ENCODE measurements at regions not wholly inside any gene's neighbourhood (a gene's known extent, or its start where the extent isn't known, plus 50 kb on each side); places are given as distances from the start of the nearest gene placed in this dataset.
A peak's percentile ranks its signal among the peaks of the same experiment; 100 is the strongest.

- Histone ChIP-seq H3K4me2 (ENCODE audit: low read depth, low read length, poor library complexity, severe bottlenecking) (no peak overlapping the region), H3K4me1 (ENCODE audit: low read length) (peaks cover 55% of the 10 kb centered on the region), H4K20me1 (ENCODE audit: insufficient read depth, low read depth, low read length) (no peaks in the 10 kb centered on the region), H2AFZ (ENCODE audit: low read length) (no peak overlapping the region), H3K9ac (ENCODE audit: low read length) (no peak overlapping the region), H3K9me2 (replicated peaks; ENCODE audit: insufficient read depth, low read length) (no peaks in the 10 kb centered on the region), H3K9me3 (ENCODE audit: low read length) (no peaks in the 10 kb centered on the region), H3K27me3 (ENCODE audit: low read length) (no peaks in the 10 kb centered on the region), H3K27ac (ENCODE audit: low read length) (no peak overlapping the region), H3K36me3 (ENCODE audit: insufficient read depth, low read length) (no peaks in the 10 kb centered on the region), H3K4me3 (ENCODE audit: low read length) (no peak overlapping the region), H3K79me2 (ENCODE audit: low read length) (no peaks in the 10 kb centered on the region)
- no peak for DNase-seq
Observed at GRCh38 chr11:112828421-112828820, 132.8 kb upstream of the NCAM1 start.

- Histone ChIP-seq H3K79me2 (ENCODE audit: low read length) (no peaks in the 10 kb centered on the region), H2AFZ (ENCODE audit: low read length) (no peak overlapping the region), H3K4me3 (ENCODE audit: low read length) (no peak overlapping the region), H3K4me1 (ENCODE audit: low read length) (peaks cover 55% of the 10 kb centered on the region), H4K20me1 (ENCODE audit: insufficient read depth, low read depth, low read length) (no peaks in the 10 kb centered on the region), H3K27me3 (ENCODE audit: low read length) (no peaks in the 10 kb centered on the region), H3K9me2 (replicated peaks; ENCODE audit: insufficient read depth, low read length) (no peaks in the 10 kb centered on the region), H3K9ac (ENCODE audit: low read length) (no peak overlapping the region), H3K9me3 (ENCODE audit: low read length) (no peaks in the 10 kb centered on the region), H3K36me3 (ENCODE audit: insufficient read depth, low read length) (no peaks in the 10 kb centered on the region), H3K27ac (ENCODE audit: low read length) (no peak overlapping the region), H3K4me2 (ENCODE audit: low read depth, low read length, poor library complexity, severe bottlenecking) (peak overlapping the region; percentile 20)
- no peak for DNase-seq
Observed at GRCh38 chr11:112829971-112830654, 131.1 kb upstream of the NCAM1 start.

GRCh38 chr11:112831041-112831440 is 130.2 kb upstream of the NCAM1 start:
- no peak for DNase-seq
- Histone ChIP-seq H3K9ac (ENCODE audit: low read length) (no peak overlapping the region), H3K79me2 (ENCODE audit: low read length) (no peaks in the 10 kb centered on the region), H3K27me3 (ENCODE audit: low read length) (no peaks in the 10 kb centered on the region), H3K27ac (ENCODE audit: low read length) (no peak overlapping the region), H3K4me2 (ENCODE audit: low read depth, low read length, poor library complexity, severe bottlenecking) (no peak overlapping the region), H2AFZ (ENCODE audit: low read length) (no peak overlapping the region), H4K20me1 (ENCODE audit: insufficient read depth, low read depth, low read length) (no peaks in the 10 kb centered on the region), H3K9me3 (ENCODE audit: low read length) (no peaks in the 10 kb centered on the region), H3K4me1 (ENCODE audit: low read length) (peaks cover 53% of the 10 kb centered on the region), H3K9me2 (replicated peaks; ENCODE audit: insufficient read depth, low read length) (no peaks in the 10 kb centered on the region), H3K36me3 (ENCODE audit: insufficient read depth, low read length) (no peaks in the 10 kb centered on the region), H3K4me3 (ENCODE audit: low read length) (no peak overlapping the region)

- Histone ChIP-seq H3K4me1 (ENCODE audit: low read length) (peaks cover 44% of the 10 kb centered on the region), H3K9ac (ENCODE audit: low read length) (no peak overlapping the region), H3K27me3 (ENCODE audit: low read length) (no peaks in the 10 kb centered on the region), H4K20me1 (ENCODE audit: insufficient read depth, low read depth, low read length) (no peaks in the 10 kb centered on the region), H3K79me2 (ENCODE audit: low read length) (no peaks in the 10 kb centered on the region), H2AFZ (ENCODE audit: low read length) (no peak overlapping the region), H3K9me2 (replicated peaks; ENCODE audit: insufficient read depth, low read length) (no peaks in the 10 kb centered on the region), H3K9me3 (ENCODE audit: low read length) (no peaks in the 10 kb centered on the region), H3K4me2 (ENCODE audit: low read depth, low read length, poor library complexity, severe bottlenecking) (no peak overlapping the region), H3K36me3 (ENCODE audit: insufficient read depth, low read length) (no peaks in the 10 kb centered on the region), H3K27ac (ENCODE audit: low read length) (no peak overlapping the region), H3K4me3 (ENCODE audit: low read length) (no peak overlapping the region)
- no peak for DNase-seq
Observed at GRCh38 chr11:112831969-112832766, 129.1 kb upstream of the NCAM1 start.

- no peak overlapping the region for H3K27ac ChIP-seq (ENCODE audit: low read length)
- H3K36me3 ChIP-seq (ENCODE audit: insufficient read depth, low read length), result no peaks in the 10 kb centered on the region
- no peaks in the 10 kb centered on the region for H4K20me1 ChIP-seq (ENCODE audit: insufficient read depth, low read depth, low read length)
- no peaks in the 10 kb centered on the region for H3K9me3 ChIP-seq (ENCODE audit: low read length)
- H2AFZ ChIP-seq (ENCODE audit: low read length), result no peak overlapping the region
- no peak for DNase-seq
- no peaks in the 10 kb centered on the region for H3K79me2 ChIP-seq (ENCODE audit: low read length)
- H3K9me2 ChIP-seq (replicated peaks; ENCODE audit: insufficient read depth, low read length), result no peaks in the 10 kb centered on the region
- H3K27me3 ChIP-seq (ENCODE audit: low read length), result no peaks in the 10 kb centered on the region
- H3K9ac ChIP-seq (ENCODE audit: low read length), result no peak overlapping the region; the same call in 1 of the 2 replicates
- no peak overlapping the region for H3K4me3 ChIP-seq (ENCODE audit: low read length)
- no peak overlapping the region for H3K4me2 ChIP-seq (ENCODE audit: low read depth, low read length, poor library complexity, severe bottlenecking)
- H3K4me1 ChIP-seq (ENCODE audit: low read length), result peaks cover 37% of the 10 kb centered on the region
Observed at GRCh38 chr11:112834277-112834755, 126.9 kb upstream of the NCAM1 start.

- no peaks in the 10 kb centered on the region for H4K20me1 ChIP-seq (ENCODE audit: insufficient read depth, low read depth, low read length)
- H3K36me3 ChIP-seq (ENCODE audit: insufficient read depth, low read length), result no peaks in the 10 kb centered on the region
- no peaks in the 10 kb centered on the region for H3K9me3 ChIP-seq (ENCODE audit: low read length)
- H3K9ac ChIP-seq (ENCODE audit: low read length), result no peak overlapping the region
- no peak overlapping the region for H3K4me2 ChIP-seq (ENCODE audit: low read depth, low read length, poor library complexity, severe bottlenecking)
- H2AFZ ChIP-seq (ENCODE audit: low read length), result no peak overlapping the region
- H3K4me1 ChIP-seq (ENCODE audit: low read length), result peaks cover 27% of the 10 kb centered on the region
- no peak for DNase-seq
- H3K27me3 ChIP-seq (ENCODE audit: low read length), result no peaks in the 10 kb centered on the region
- H3K9me2 ChIP-seq (replicated peaks; ENCODE audit: insufficient read depth, low read length), result no peaks in the 10 kb centered on the region
- no peak overlapping the region for H3K4me3 ChIP-seq (ENCODE audit: low read length)
- no peak overlapping the region for H3K27ac ChIP-seq (ENCODE audit: low read length)
- H3K79me2 ChIP-seq (ENCODE audit: low read length), result no peaks in the 10 kb centered on the region
Observed at GRCh38 chr11:112835591-112836255, 125.5 kb upstream of the NCAM1 start.

- Histone ChIP-seq H3K27me3 (ENCODE audit: low read length) (no peaks in the 10 kb centered on the region), H3K79me2 (ENCODE audit: low read length) (no peaks in the 10 kb centered on the region), H3K36me3 (ENCODE audit: insufficient read depth, low read length) (no peaks in the 10 kb centered on the region), H3K4me2 (ENCODE audit: low read depth, low read length, poor library complexity, severe bottlenecking) (no peak overlapping the region), H3K9me2 (replicated peaks; ENCODE audit: insufficient read depth, low read length) (no peaks in the 10 kb centered on the region), H4K20me1 (ENCODE audit: insufficient read depth, low read depth, low read length) (no peaks in the 10 kb centered on the region), H2AFZ (ENCODE audit: low read length) (no peak overlapping the region), H3K4me3 (ENCODE audit: low read length) (no peak overlapping the region), H3K9me3 (ENCODE audit: low read length) (no peaks in the 10 kb centered on the region), H3K27ac (ENCODE audit: low read length) (no peak overlapping the region), H3K4me1 (ENCODE audit: low read length) (peaks cover 27% of the 10 kb centered on the region), H3K9ac (ENCODE audit: low read length) (no peak overlapping the region)
- DNase-seq, result no peak
Observed at GRCh38 chr11:112836256-112836602, 125.0 kb upstream of the NCAM1 start.

- Histone ChIP-seq H3K4me2 (ENCODE audit: low read depth, low read length, poor library complexity, severe bottlenecking) (no peak overlapping the region), H3K9me3 (ENCODE audit: low read length) (no peaks in the 10 kb centered on the region), H3K27ac (ENCODE audit: low read length) (no peak overlapping the region), H3K36me3 (ENCODE audit: insufficient read depth, low read length) (no peaks in the 10 kb centered on the region), H3K4me3 (ENCODE audit: low read length) (no peak overlapping the region), H4K20me1 (ENCODE audit: insufficient read depth, low read depth, low read length) (no peaks in the 10 kb centered on the region), H3K27me3 (ENCODE audit: low read length) (no peaks in the 10 kb centered on the region), H3K79me2 (ENCODE audit: low read length) (no peaks in the 10 kb centered on the region), H3K9ac (ENCODE audit: low read length) (no peak overlapping the region), H2AFZ (ENCODE audit: low read length) (no peak overlapping the region), H3K4me1 (ENCODE audit: low read length) (peaks cover 27% of the 10 kb centered on the region), H3K9me2 (replicated peaks; ENCODE audit: insufficient read depth, low read length) (no peaks in the 10 kb centered on the region)
- DNase-seq, result peak; percentile 58
Observed at GRCh38 chr11:112837162-112837826, 123.9 kb upstream of the NCAM1 start.

All from Karpas-422 (cell line).